Activated CD8-positive, alpha-beta T cell treated with anti-CD3 and anti-CD28 coated beads, Interleukin-2, amount 10 ng/mL, durations not matched to agents 7 days and 5 days (primary cell): ENCODE measurements at regions not wholly inside any gene's neighbourhood (a gene's known extent, or its start where the extent isn't known, plus 50 kb on each side); places are given as distances from the start of the nearest gene placed in this dataset.
A peak's percentile ranks its signal among the peaks of the same experiment; 100 is the strongest.

Source experiments
- ATAC-seq: fragments of 150-1000 bp; cut with Tn5 transposase; one replicate; pipeline ENCODE4 v1.10.0; 2021; ENCODE audit warnings: moderate library complexity
- CTCF ChIA-PET: fragments of 350-600 bp; sonication (Branson Sonifier 250); formaldehyde crosslinking; loops from one replicate; lab custom pipeline; 2021; ENCODE audit warnings: antibody characterized with exemption; lab: Charles Lee
- POLR2A ChIA-PET: fragments of 350-600 bp; sonication (Branson Sonifier 250); formaldehyde crosslinking; loops from one replicate; lab custom pipeline; 2021; ENCODE audit warnings: antibody characterized with exemption; lab: Charles Lee
- DNase-seq: peaks from one replicate; pipeline ENCODE4 v3.0.0-alpha.2; 2020
- H3K27ac Mint-ChIP-seq: one replicate; pipeline ENCODE4 v1.8.0; 2021; ENCODE audit warnings: mild to moderate bottlenecking, mixed read lengths
- H3K27me3 Mint-ChIP-seq: one replicate; pipeline ENCODE4 v1.8.0; 2021; ENCODE audit warnings: low read depth, mixed read lengths
- H3K36me3 Mint-ChIP-seq: one replicate; pipeline ENCODE4 v1.8.0; 2021; ENCODE audit warnings: low read depth, mixed read lengths
- H3K4me1 Mint-ChIP-seq: one replicate; pipeline ENCODE4 v1.8.0; 2021; ENCODE audit warnings: low read depth, mixed read lengths
- H3K4me3 Mint-ChIP-seq: one replicate; pipeline ENCODE4 v1.8.0; 2021; ENCODE audit warnings: mild to moderate bottlenecking, mixed read lengths
- H3K9me3 Mint-ChIP-seq: one replicate; pipeline ENCODE4 v1.8.0; 2022; ENCODE audit warnings: mixed read lengths; ENCODE audit not compliant: insufficient read depth

DNA sequence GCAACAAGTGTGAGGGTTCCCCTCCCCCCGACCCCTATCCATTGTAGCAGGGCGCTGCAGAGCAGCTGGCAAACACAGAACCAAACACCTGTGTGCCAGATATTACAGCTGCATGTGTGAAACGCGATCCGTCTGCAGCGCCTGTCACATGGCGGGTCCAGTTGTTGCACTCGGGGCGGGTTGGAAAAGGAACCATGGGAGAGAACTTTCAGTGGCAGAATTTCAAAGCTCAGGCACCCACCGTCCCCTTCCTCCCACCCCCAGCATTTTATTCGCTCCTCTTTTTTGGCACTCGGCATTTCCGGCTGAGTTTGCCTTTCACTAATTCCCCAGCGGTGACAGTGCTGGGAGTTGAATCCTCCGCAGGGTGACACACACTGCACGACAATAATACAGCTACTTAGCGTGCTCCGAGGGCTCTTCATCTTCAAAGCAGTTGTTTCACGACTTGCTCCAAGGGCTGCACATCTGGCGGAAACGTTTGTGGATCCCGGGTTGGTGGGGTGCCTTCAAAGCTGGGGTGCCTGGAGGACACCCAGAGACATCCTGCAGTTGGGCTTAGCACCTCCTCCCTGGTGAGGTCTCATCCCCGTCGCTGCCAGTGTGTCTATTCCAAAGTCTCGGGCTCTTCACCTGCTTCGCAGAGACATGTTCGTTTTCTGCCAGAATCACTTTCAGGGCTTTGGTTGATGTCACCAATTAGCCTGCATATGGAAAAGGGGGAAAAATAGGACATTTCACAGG lies 180.7 kb downstream of the ZBTB18 start:
- ATAC-seq (no peak), DNase-seq (no peak)
- Mint-ChIP-seq H3K27me3 (no peaks in the 10 kb centered on the region), H3K9me3 (no peaks in the 10 kb centered on the region), H3K36me3 (no peaks in the 10 kb centered on the region), H3K4me1 (peaks cover 2% of the 10 kb centered on the region), H3K27ac (no peak overlapping the region), H3K4me3 (no peak overlapping the region)
- CTCF ChIA-PET: no interaction called here
- POLR2A ChIA-PET: no interaction called here

DNA sequence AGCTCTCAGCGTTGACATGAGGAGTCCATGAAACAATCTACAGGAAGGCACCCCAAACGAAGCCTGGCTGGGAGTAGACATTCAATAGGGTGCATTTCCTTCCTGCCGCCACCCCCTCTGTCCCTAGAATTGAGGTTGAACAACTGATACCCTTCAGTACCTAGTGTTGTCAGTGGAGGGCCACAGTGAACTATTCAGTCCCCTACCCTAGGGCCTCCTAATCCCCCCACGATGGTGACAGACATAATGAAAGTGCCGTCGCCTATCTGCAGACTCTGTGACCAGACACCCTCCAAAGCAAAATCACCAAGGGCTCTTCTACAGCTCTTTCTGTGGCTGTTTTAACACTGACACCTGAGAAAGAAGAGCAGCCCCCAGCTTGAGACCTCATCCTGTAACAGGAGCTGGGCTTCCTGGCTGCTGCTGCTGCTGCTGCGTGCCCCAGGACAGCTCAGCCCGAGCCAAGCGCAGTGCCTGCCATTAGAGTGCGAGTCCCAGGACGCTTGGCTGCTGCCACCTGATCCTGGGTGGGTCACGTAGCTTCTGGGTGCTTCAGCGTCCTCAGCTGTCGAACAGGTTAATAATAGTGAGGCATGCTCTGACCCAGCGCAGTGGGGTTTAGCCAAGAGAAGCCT lies 183.0 kb downstream of the ZBTB18 start:
- DNase-seq: no peak
- peak; percentile 39 for ATAC-seq
- ChIA-PET POLR2A (no interaction called here), CTCF (no interaction called here)
- peaks cover 4% of the 10 kb centered on the region for H3K4me1 Mint-ChIP-seq
- H3K36me3 Mint-ChIP-seq: no peaks in the 10 kb centered on the region
- H3K4me3 Mint-ChIP-seq: no peak overlapping the region
- no peaks in the 10 kb centered on the region for H3K9me3 Mint-ChIP-seq
- no peaks in the 10 kb centered on the region for H3K27me3 Mint-ChIP-seq
- no peak overlapping the region for H3K27ac Mint-ChIP-seq

DNA sequence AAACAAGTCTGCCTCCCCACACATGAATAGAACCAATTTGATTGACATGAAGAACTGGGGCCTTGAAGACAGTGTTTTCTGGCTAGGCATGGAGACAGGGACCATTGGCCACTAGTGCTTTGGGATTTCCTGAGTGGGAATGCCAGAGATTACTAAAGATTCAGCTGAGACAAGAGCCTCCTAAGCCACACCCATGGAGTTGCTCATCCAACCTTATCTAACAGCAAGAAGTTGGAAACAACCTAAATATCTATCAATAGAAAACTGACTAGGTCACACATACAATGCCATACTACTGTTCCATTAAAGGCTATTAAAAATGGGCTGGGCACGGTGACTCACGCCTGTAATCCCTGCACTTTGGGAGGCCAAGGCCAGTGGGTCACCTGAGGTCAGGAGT lies 184.1 kb downstream of the ZBTB18 start:
- POLR2A ChIA-PET: no interaction called here
- no peak overlapping the region for H3K27ac Mint-ChIP-seq
- DNase-seq (no peak), ATAC-seq (no peak)
- no peaks in the 10 kb centered on the region for H3K9me3 Mint-ChIP-seq
- CTCF ChIA-PET: no interaction called here
- no peaks in the 10 kb centered on the region for H3K27me3 Mint-ChIP-seq
- H3K36me3 Mint-ChIP-seq: no peaks in the 10 kb centered on the region
- peaks cover 11% of the 10 kb centered on the region for H3K4me1 Mint-ChIP-seq
- no peak overlapping the region for H3K4me3 Mint-ChIP-seq

DNA sequence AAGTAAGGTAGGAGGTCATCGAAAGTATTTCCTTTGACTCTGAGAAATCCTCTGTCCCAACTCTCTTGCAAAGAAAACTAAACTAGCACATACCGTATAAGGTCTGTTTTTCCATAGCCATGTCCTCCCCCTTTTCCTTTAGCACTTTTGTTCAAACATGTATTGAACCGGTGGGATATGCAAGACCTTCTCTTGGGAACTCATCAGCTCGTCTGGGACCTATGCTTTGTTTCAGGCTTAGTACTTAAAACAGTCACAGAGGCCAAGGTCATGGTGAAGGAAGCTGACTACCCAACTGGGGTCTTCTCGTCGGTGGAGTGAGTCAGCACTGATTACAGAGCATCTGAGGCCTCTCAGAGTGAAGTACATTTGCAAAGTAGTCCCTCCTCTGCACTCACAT lies 185.0 kb downstream of the ZBTB18 start:
- peaks cover 11% of the 10 kb centered on the region for H3K4me1 Mint-ChIP-seq
- H3K27me3 Mint-ChIP-seq: no peaks in the 10 kb centered on the region
- ChIA-PET CTCF (no interaction called here), POLR2A (no interaction called here)
- ATAC-seq (no peak), DNase-seq (no peak)
- no peaks in the 10 kb centered on the region for H3K9me3 Mint-ChIP-seq
- H3K4me3 Mint-ChIP-seq: no peak overlapping the region
- no peak overlapping the region for H3K27ac Mint-ChIP-seq
- no peaks in the 10 kb centered on the region for H3K36me3 Mint-ChIP-seq

DNA sequence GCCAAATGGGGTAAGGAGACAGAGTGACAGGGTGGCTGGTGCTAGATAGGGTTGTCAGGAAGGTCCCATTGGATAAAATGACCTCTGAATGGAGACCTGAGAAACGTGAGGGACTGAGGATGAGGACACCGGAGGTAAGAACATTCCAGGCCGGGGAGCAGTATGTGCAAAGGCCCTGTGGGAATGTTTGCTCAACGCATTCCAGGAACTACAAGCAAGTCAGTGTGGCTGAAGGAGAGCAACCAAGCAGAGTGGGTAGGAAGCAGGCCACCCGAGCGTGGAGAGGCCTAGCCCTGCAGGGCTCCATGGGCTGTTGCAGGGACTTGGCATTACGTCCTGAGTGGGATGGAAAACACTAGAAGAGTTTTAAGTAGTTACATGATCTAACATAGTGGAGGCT lies 185.6 kb downstream of the ZBTB18 start:
- Mint-ChIP-seq H3K36me3 (no peaks in the 10 kb centered on the region), H3K4me3 (no peak overlapping the region), H3K4me1 (peaks cover 11% of the 10 kb centered on the region), H3K27ac (no peak overlapping the region), H3K9me3 (no peaks in the 10 kb centered on the region), H3K27me3 (no peaks in the 10 kb centered on the region)
- ChIA-PET CTCF (no interaction called here), POLR2A (no interaction called here)
- DNase-seq: no peak
- no peak for ATAC-seq

DNA sequence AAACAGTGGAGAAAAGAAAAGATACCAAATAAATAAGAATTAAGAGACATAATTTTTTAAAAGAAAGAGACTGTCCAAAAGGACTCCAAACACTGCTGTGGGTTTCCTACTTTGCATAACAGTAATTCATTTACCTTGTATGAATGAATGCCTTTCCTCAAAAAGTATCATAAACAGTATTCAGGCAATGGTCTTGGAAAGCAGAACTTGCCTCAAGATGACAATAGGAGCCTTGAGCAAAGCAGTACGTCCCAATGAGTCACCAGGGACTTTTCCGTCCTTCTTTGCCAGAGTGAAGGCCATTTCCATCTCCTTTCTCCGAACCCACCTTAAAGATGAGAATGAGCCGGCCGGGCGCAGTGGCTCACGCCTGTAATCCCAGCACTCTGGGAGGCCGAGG lies 186.4 kb downstream of the ZBTB18 start:
- no peak for DNase-seq
- CTCF ChIA-PET: no interaction called here
- POLR2A ChIA-PET: no interaction called here
- H3K27ac Mint-ChIP-seq: no peak overlapping the region
- no peak overlapping the region for H3K4me3 Mint-ChIP-seq
- H3K9me3 Mint-ChIP-seq: no peaks in the 10 kb centered on the region
- no peaks in the 10 kb centered on the region for H3K36me3 Mint-ChIP-seq
- ATAC-seq: no peak
- H3K4me1 Mint-ChIP-seq: peaks cover 12% of the 10 kb centered on the region
- H3K27me3 Mint-ChIP-seq: no peaks in the 10 kb centered on the region

DNA sequence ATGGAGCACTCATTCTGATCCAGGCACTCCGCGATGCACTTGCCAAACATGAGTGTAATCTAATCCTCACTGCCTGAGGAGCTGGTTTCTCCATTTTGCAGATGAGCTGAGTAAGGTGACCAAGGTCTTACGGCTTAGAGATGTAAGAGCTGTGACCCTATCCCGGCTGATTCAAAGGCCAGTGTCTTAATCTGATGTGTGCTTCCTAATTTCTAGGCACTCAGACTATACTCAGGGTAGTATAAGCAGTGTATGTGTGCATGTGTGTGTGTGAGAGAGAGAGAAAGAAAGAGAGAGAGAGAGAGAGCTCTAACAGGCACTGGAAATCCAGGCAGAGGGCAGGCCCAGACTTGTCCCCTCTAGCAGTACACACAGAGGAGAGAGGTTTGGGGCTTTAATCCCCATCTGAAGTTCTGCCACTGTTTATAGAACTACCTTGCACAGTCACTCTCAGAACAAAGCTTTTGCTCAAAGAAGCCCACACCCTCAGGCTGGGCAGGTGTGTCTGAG lies 188.2 kb downstream of the ZBTB18 start:
- Mint-ChIP-seq H3K4me1 (peaks cover 13% of the 10 kb centered on the region), H3K27me3 (no peaks in the 10 kb centered on the region), H3K36me3 (no peaks in the 10 kb centered on the region), H3K27ac (peak overlapping the region; percentile 84), H3K9me3 (no peaks in the 10 kb centered on the region), H3K4me3 (no peak overlapping the region)
- DNase-seq: peak; percentile 25
- CTCF ChIA-PET: no interaction called here
- ATAC-seq: peak; percentile 49
- POLR2A ChIA-PET: no interaction called here

DNA sequence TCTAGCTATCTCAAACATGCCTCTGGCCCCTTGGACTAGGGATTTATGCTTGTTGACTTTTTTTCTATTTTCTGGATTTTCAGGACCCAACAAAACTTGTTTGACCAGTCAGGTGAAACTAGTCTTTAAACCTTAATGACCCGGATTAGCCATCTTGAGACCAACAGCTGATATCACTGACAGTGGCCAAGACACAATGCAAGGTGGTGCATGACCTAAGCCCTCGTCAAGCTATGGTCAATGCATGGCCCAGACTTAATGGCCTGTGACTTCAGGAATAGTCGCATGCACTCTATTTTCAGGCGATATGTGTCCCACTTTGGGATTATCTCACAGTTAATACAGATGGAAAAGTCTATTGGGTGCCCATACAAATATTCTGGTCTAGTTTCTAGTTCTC lies 190.4 kb downstream of the ZBTB18 start:
- Mint-ChIP-seq H3K36me3 (no peaks in the 10 kb centered on the region), H3K4me3 (no peak overlapping the region), H3K9me3 (no peaks in the 10 kb centered on the region), H3K4me1 (peaks cover 13% of the 10 kb centered on the region), H3K27ac (no peak overlapping the region), H3K27me3 (no peaks in the 10 kb centered on the region)
- CTCF ChIA-PET: no interaction called here
- POLR2A ChIA-PET: interaction anchor here (0.6 kb wide), 1 partner anchor 181 kb away, joined by 3 read pairs; no protein-coding TSS in a partner anchor
- DNase-seq: no peak
- no peak for ATAC-seq

DNA sequence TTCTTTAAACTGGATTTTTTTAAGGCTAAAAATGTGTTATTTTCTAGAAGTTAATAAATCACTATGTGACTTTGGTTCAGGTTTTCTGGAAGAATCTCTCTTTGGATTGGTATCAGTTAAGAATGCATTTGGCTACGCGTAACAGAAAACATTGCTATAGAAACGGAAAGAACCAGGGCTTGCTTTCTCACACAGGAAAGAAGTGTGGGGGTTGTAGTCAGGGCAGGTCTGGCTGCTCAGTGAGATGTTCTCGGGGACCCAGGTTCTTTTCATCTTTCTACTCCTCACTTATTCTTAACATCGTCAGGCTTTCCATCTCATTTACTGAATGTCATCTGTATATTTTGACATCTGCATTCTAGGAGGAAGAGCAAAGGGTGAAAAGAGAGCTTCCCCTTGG lies 191.4 kb downstream of the ZBTB18 start:
- no peaks in the 10 kb centered on the region for H3K27me3 Mint-ChIP-seq
- ChIA-PET POLR2A (interaction anchor here (1.2 kb wide), 1 partner anchor 23 kb away, joined by 3 read pairs; no protein-coding TSS in a partner anchor), CTCF (interaction anchor here (1.7 to 1.8 kb wide), 2 partner anchors 18 to 30 kb away, joined by 3 to 5 read pairs; no protein-coding TSS in a partner anchor)
- no peak overlapping the region for H3K27ac Mint-ChIP-seq
- H3K4me3 Mint-ChIP-seq: no peak overlapping the region
- no peak for DNase-seq
- H3K4me1 Mint-ChIP-seq: peaks cover 13% of the 10 kb centered on the region
- H3K36me3 Mint-ChIP-seq: no peaks in the 10 kb centered on the region
- H3K9me3 Mint-ChIP-seq: no peaks in the 10 kb centered on the region
- peak; percentile 58 for ATAC-seq

DNA sequence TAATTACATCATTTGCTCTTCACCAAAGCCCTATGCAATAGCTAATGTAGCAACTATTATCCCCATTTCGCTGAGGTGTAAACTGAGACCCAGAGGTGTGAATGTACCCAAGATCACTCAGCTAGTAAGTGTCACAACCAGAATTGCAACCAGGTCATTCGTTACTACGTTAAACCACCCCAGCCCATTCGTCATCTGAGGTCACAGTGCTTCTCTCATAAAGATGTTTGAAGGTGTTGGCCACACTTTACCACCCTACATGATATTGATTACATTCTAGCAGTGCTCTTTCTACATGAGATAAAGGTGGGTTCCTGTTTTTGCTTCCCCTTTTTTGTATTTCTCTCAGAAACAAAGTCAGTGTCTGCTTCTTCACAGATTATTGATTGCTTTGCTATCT lies 195.3 kb downstream of the ZBTB18 start:
- CTCF ChIA-PET: interaction anchor here (2.0 kb wide), 1 partner anchor 53 kb away, joined by 4 read pairs; no protein-coding TSS in a partner anchor
- no peak overlapping the region for H3K4me3 Mint-ChIP-seq

DNA sequence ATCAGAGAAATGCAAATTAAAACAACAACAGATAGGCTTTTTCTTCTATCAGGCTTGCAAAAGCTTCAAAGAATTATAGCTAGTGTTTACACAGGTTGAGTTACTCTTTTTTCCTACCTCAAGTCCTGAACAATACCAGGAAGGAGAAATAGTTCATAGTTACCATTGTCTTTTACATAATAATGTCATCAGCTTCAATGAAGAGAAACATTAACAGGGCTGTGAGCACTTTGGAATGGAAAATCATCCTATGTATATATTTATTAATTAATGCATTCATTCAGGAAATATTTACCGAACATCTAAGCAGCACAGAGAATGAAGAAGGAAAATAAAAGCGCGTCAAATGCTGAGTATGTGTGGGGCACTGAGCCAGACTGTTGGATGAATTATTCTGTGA lies 197.3 kb downstream of the ZBTB18 start:
- no peaks in the 10 kb centered on the region for H3K9me3 Mint-ChIP-seq
- POLR2A ChIA-PET: interaction anchor here (0.6 kb wide), 1 partner anchor 36 kb away, joined by 3 read pairs; no protein-coding TSS in a partner anchor
- CTCF ChIA-PET: no interaction called here
- H3K36me3 Mint-ChIP-seq: no peaks in the 10 kb centered on the region
- H3K27me3 Mint-ChIP-seq: no peaks in the 10 kb centered on the region
- DNase-seq (no peak), ATAC-seq (no peak)
- no peak overlapping the region for H3K27ac Mint-ChIP-seq
- H3K4me1 Mint-ChIP-seq: no peaks in the 10 kb centered on the region
- no peak overlapping the region for H3K4me3 Mint-ChIP-seq

More for the DNA sequence above, 195.3 kb downstream of the ZBTB18 start:
- DNase-seq: no peak
- no peak overlapping the region for H3K27ac Mint-ChIP-seq
- H3K27me3 Mint-ChIP-seq: no peaks in the 10 kb centered on the region
- no peaks in the 10 kb centered on the region for H3K36me3 Mint-ChIP-seq
- ATAC-seq: no peak
- H3K9me3 Mint-ChIP-seq: no peaks in the 10 kb centered on the region
- peaks cover 5% of the 10 kb centered on the region for H3K4me1 Mint-ChIP-seq
- POLR2A ChIA-PET: no interaction called here

DNA sequence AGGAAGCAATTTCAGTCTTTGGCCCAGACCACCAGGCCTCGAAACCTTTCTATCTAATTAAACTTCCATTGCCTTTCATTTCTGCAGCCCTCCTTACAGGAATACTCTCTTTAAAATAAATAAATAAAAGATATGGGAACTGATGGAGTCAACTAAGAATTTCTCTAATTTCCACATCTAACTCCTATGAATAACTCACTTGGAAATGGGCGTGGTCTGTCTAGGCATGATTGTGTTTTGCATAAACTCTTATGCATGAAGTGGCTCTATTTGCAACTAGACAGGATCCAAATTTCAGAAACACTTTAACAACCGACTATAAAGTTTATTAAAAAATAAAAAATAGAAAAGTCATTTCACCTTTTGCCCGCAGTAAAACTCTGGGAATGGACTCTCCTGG lies 199.5 kb downstream of the ADSS2 start:
- H3K9me3 Mint-ChIP-seq: no peaks in the 10 kb centered on the region
- peaks cover 5% of the 10 kb centered on the region for H3K4me1 Mint-ChIP-seq
- H3K36me3 Mint-ChIP-seq: no peaks in the 10 kb centered on the region
- H3K27ac Mint-ChIP-seq: no peak overlapping the region
- ATAC-seq (no peak), DNase-seq (no peak)
- ChIA-PET CTCF (no interaction called here), POLR2A (no interaction called here)
- no peak overlapping the region for H3K4me3 Mint-ChIP-seq
- no peaks in the 10 kb centered on the region for H3K27me3 Mint-ChIP-seq
